ENCODE measurements at regions not wholly inside any gene's neighbourhood (a gene's known extent, or its start where the extent isn't known, plus 50 kb on each side); places are given as distances from the start of the nearest gene placed in this dataset.

DNA sequence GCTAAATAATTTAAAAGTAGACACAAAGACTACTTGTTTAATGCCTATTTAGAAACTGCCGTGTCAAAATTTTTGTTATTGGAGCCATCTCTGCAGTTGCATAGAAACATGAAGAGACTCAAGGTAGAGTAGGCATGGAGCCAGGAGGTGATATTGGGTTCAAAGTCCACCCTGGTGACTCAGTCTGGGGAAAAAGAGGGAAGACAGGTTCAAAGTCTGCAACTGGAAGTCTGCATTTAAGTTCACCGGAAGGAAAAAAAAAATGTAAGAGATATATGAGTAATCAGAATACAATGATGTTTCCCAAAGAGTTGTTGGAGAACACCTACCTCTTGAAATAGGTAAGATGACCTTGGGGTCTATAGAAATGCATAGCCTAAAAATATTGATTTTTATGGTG, 67.4 kb upstream of the QRFPR start:
- TF ChIP-seq, protein P1, sequence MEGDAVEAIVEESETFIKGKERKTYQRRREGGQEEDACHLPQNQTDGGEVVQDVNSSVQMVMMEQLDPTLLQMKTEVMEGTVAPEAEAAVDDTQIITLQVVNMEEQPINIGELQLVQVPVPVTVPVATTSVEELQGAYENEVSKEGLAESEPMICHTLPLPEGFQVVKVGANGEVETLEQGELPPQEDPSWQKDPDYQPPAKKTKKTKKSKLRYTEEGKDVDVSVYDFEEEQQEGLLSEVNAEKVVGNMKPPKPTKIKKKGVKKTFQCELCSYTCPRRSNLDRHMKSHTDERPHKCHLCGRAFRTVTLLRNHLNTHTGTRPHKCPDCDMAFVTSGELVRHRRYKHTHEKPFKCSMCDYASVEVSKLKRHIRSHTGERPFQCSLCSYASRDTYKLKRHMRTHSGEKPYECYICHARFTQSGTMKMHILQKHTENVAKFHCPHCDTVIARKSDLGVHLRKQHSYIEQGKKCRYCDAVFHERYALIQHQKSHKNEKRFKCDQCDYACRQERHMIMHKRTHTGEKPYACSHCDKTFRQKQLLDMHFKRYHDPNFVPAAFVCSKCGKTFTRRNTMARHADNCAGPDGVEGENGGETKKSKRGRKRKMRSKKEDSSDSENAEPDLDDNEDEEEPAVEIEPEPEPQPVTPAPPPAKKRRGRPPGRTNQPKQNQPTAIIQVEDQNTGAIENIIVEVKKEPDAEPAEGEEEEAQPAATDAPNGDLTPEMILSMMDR (IDR thresholded peaks at IDR 0.05 in 8 of 11, conservative IDR thresholded peaks at IDR 0.05 in 3 of 11): no peak
- no peak for TF ChIP-seq POLR2A (IDR thresholded peaks at IDR 0.05)
